ENCODE measurements at regions not wholly inside any gene's neighbourhood (a gene's known extent, or its start where the extent isn't known, plus 50 kb on each side); places are given as distances from the start of the nearest gene placed in this dataset.

DNA sequence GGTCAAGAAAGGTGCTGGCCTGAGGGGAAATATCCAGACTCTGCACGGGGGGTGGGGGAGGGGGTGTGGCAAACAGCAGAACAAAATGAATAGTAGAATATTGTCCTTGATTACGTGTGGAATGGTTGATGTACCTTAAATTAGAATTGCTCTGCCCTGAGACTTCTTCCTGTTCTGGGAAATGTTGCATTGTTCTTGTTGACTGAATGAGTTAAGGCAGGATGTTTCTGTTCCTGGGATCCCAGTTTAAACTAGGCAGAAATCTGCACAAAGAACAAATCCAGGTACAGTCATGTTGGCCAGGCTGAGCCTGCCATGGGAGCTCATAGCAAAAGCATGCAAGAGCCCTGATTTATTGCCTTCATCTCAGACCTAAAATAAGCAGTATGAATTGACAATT, 558.7 kb upstream of the VSTM2A start:
- TF ChIP-seq, protein P1, sequence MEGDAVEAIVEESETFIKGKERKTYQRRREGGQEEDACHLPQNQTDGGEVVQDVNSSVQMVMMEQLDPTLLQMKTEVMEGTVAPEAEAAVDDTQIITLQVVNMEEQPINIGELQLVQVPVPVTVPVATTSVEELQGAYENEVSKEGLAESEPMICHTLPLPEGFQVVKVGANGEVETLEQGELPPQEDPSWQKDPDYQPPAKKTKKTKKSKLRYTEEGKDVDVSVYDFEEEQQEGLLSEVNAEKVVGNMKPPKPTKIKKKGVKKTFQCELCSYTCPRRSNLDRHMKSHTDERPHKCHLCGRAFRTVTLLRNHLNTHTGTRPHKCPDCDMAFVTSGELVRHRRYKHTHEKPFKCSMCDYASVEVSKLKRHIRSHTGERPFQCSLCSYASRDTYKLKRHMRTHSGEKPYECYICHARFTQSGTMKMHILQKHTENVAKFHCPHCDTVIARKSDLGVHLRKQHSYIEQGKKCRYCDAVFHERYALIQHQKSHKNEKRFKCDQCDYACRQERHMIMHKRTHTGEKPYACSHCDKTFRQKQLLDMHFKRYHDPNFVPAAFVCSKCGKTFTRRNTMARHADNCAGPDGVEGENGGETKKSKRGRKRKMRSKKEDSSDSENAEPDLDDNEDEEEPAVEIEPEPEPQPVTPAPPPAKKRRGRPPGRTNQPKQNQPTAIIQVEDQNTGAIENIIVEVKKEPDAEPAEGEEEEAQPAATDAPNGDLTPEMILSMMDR (conservative IDR thresholded peaks at IDR 0.05; ENCODE audit: low read depth, low read length): no peak
- no peak for TF ChIP-seq CHD1 (IDR thresholded peaks at IDR 0.05; ENCODE audit: low read depth, low read length)
